ENCODE measurements at regions not wholly inside any gene's neighbourhood (a gene's known extent, or its start where the extent isn't known, plus 50 kb on each side); places are given as distances from the start of the nearest gene placed in this dataset.
"Not testable (repeated sequence)": the region's sequence is repeated elsewhere in the genome, so short reads cannot be mapped to it uniquely, and the experiment has no call there.

DNA sequence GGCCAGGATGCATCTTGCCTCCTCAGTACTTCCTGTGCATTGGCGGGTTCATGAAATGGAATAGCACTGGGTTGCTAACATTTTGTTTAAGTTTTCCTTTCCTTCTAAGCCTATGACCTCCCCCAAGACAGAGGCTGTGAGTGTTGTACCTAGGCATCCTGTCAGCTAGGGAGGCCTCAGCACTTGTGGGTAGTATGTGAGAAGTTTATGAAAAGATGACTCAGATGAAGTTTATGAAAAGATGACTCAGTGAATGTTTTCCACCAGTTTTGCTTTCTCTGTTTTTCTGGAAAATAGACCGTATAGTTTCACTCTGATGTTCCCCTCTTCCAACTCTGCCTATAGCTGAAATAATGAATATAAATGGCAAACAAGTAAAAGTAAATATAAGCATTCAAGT lies 412.9 kb downstream of the TMEM182 start:
- Histone ChIP-seq H3K9ac (ENCODE audit: low read depth, low read length) (no peak overlapping the region), H3K36me3 (ENCODE audit: insufficient read depth, low read depth, low read length) (no peaks in the 10 kb centered on the region), H3K9me3 (ENCODE audit: insufficient read depth, low read depth, low read length) (no peaks in the 10 kb centered on the region), H3K27me3 (ENCODE audit: insufficient read depth, low read length) (no peaks in the 10 kb centered on the region; the same call in 1 of the 2 replicates), H3K4me1 (ENCODE audit: insufficient read depth, low read length) (no peaks in the 10 kb centered on the region), H3K27ac (ENCODE audit: low read length) (no peak overlapping the region), H3K4me3 (ENCODE audit: low read length) (no peak overlapping the region)

DNA sequence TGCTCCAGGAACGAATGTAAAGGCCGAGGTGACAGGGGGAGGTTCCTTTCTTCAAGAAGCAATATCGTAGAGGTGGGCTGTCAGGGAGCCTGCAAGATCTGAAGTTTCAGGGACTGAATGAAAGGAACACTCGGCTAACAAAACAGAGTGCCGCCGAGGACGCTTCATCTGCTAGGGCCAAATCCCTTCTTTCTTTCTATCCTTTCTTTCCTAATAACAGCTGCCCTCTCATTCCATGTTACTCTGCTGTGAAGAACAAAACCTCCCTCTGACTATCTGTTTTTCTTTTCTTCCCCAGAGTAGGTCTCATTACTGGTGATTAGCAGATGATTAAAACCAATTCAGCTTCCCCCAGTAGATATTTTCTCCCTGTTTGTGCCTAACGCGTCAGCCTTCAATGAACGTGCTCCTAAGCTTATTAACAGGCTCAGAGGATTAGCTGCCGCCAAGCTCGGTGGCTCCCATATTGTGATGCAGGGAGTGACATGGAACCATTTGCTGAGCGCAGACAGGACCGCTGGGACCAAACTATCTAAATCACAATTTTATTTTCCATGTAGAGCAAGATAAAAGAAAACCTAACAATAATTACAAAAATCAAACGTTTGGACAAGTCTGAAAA lies 414.6 kb downstream of the TMEM182 start:
- Histone ChIP-seq H3K4me1 (ENCODE audit: insufficient read depth, low read length) (no peaks in the 10 kb centered on the region), H3K27me3 (ENCODE audit: insufficient read depth, low read length) (no peaks in the 10 kb centered on the region; the same call in 1 of the 2 replicates), H3K9ac (ENCODE audit: low read depth, low read length) (no peak overlapping the region), H3K36me3 (ENCODE audit: insufficient read depth, low read depth, low read length) (no peaks in the 10 kb centered on the region), H3K9me3 (ENCODE audit: insufficient read depth, low read depth, low read length) (no peaks in the 10 kb centered on the region), H3K4me3 (ENCODE audit: low read length) (no peak overlapping the region), H3K27ac (ENCODE audit: low read length) (no peak overlapping the region)

DNA sequence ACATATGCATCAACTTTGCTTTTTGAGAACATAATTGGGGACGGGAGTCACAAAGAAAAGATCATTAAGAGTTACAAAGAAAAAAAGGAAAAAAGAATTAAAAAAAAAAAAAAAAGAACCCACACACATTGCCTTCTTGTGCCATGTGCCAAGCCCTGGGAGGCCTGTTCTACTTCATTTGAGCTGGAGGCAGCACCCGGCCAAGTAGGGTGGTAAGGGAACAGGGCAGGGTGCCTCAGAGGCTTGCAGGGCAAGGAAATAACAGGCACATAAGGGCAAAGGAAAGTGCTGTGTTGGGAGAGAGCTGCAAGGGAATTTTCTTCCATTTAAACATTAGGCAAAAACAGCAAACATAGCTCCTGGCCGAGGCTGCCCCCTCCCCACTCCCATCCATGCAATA lies 418.0 kb downstream of the TMEM182 start:
- Histone ChIP-seq H3K27me3 (ENCODE audit: insufficient read depth, low read length) (no peaks in the 10 kb centered on the region; the same call in 1 of the 2 replicates), H3K4me1 (ENCODE audit: insufficient read depth, low read length) (no peaks in the 10 kb centered on the region), H3K36me3 (ENCODE audit: insufficient read depth, low read depth, low read length) (no peaks in the 10 kb centered on the region), H3K9me3 (ENCODE audit: insufficient read depth, low read depth, low read length) (no peaks in the 10 kb centered on the region), H3K9ac (ENCODE audit: low read depth, low read length) (no peak overlapping the region), H3K27ac (ENCODE audit: low read length) (no peak overlapping the region), H3K4me3 (ENCODE audit: low read length) (no peak overlapping the region)

DNA sequence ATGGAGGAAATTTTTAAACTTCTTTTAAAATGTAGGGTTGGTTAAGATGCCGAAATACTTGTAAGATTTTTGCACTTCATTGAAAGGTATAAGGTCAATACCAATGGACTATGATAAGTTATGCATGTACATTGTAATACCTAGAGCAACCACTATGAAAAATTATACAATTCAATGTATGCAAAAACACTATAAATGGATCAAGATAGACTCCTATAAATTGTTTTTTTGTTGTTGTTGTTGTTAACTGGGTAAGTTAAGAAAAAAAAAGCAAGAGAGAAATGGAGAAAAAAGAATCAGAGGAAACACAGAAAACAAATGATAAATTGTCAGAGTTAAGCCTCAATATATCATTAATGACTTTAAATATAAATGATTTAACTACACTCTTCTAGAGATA lies 421.2 kb downstream of the TMEM182 start:
- Histone ChIP-seq H3K27ac (ENCODE audit: low read length) (no peak overlapping the region), H3K9ac (ENCODE audit: low read depth, low read length) (no peak overlapping the region), H3K4me3 (ENCODE audit: low read length) (no peak overlapping the region), H3K9me3 (ENCODE audit: insufficient read depth, low read depth, low read length) (peaks cover 7% of the 10 kb centered on the region; the same call in 1 of the 2 replicates), H3K36me3 (ENCODE audit: insufficient read depth, low read depth, low read length) (no peaks in the 10 kb centered on the region), H3K4me1 (ENCODE audit: insufficient read depth, low read length) (no peaks in the 10 kb centered on the region), H3K27me3 (ENCODE audit: insufficient read depth, low read length) (no peaks in the 10 kb centered on the region; the same call in 1 of the 2 replicates)

DNA sequence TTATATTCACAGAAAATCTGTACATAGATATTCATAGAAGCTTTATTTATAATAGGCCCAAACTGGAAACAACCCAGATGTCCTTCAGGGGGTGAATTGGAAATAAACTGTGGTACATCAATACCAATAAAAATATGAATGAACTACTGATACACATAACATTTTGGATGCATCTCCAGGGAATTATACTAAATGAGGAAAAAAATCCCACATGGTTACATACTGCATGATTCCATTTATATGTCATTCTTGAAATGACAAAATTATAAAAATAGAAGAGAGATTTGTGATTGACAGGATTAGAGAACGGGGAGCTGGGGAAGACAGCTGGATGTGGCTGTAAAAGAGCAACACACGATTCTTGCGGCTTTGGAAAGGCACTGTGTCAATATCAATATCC lies 435.0 kb downstream of the TMEM182 start:
- Histone ChIP-seq H3K36me3 (ENCODE audit: insufficient read depth, low read depth, low read length) (no peaks in the 10 kb centered on the region), H3K4me3 (ENCODE audit: low read length) (no peak overlapping the region), H3K9me3 (ENCODE audit: insufficient read depth, low read depth, low read length) (no peaks in the 10 kb centered on the region), H3K9ac (ENCODE audit: low read depth, low read length) (no peak overlapping the region), H3K4me1 (ENCODE audit: insufficient read depth, low read length) (no peaks in the 10 kb centered on the region), H3K27ac (ENCODE audit: low read length) (no peak overlapping the region), H3K27me3 (ENCODE audit: insufficient read depth, low read length) (no peaks in the 10 kb centered on the region)

DNA sequence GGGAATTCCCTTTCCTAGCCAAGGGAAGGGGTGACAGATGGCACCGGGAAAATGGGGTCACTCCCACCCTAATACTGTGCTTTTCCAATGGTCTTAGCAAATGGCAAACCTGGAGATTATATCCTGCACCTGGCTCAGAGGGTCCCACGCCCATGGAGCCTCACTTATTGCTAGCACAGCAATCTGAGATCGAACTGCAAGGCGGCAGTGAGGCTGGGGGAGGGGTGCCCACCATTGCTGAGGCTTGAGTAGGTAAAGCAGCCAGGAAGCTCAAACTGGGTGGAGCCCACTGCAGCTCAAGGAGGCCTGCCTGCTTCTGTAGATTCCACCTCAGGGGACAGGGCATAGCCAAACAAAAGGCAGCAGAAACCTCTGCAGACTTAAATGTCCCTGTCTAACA lies 438.9 kb downstream of the TMEM182 start:
- H3K27me3 ChIP-seq (ENCODE audit: insufficient read depth, low read length); H3K4me3 ChIP-seq (ENCODE audit: low read length); H3K4me1 ChIP-seq (ENCODE audit: insufficient read depth, low read length); H3K36me3 ChIP-seq (ENCODE audit: insufficient read depth, low read depth, low read length); H3K9me3 ChIP-seq (ENCODE audit: insufficient read depth, low read depth, low read length); H3K9ac ChIP-seq (ENCODE audit: low read depth, low read length); H3K27ac ChIP-seq (ENCODE audit: low read length): not testable (repeated sequence)

DNA sequence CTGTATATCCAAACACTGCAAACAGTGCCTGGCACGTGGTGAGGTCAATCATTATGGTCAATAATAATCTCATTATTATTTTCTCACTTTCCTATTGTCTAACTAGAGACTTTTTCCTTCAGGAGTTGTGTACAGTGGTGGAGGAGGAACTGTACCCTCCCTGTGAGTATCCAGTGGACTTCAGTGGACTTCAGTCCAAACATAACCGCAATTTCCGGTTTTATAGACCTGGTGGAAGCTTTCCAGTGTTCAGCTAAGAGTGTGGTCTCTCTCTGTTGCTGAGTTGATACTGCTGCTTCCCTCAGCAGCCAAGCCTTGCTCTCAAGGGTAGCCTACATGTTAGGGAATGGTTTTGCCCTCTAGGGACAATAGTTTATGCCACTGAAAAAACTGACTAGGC lies 447.1 kb downstream of the TMEM182 start:
- Histone ChIP-seq H3K9ac (ENCODE audit: low read depth, low read length) (no peak overlapping the region), H3K27ac (ENCODE audit: low read length) (no peak overlapping the region), H3K27me3 (ENCODE audit: insufficient read depth, low read length) (no peaks in the 10 kb centered on the region), H3K9me3 (ENCODE audit: insufficient read depth, low read depth, low read length) (no peaks in the 10 kb centered on the region), H3K36me3 (ENCODE audit: insufficient read depth, low read depth, low read length) (no peaks in the 10 kb centered on the region), H3K4me3 (ENCODE audit: low read length) (no peak overlapping the region), H3K4me1 (ENCODE audit: insufficient read depth, low read length) (no peaks in the 10 kb centered on the region)

DNA sequence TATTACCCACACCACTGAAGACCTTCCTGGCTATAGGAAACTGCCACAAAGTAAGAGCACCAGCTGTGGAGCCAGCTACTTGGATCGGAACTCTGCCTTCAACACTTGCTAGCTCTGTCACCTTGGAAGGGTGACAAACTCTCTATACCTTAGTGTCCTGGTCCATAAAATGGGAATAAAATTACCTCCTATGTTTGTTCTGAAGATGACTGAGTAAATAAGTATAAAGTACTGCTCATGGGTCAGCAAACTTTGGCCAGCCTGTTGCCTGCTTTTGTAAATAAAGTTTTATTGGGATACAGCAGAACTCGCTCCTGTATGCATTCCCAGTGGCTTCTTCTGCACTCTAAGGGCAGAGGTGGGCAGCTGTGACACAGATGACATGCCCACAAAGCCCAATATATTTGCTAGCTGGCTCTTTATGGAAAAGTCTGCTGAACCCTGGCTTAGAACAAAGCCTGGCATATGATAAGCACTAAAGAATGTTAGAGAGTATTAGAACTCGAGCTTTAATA lies 451.3 kb downstream of the TMEM182 start:
- H3K36me3 ChIP-seq (ENCODE audit: insufficient read depth, low read depth, low read length), result no peaks in the 10 kb centered on the region
- no peaks in the 10 kb centered on the region for H3K9me3 ChIP-seq (ENCODE audit: insufficient read depth, low read depth, low read length)
- H3K4me3 ChIP-seq (ENCODE audit: low read length), result no peak overlapping the region
- no peak overlapping the region for H3K27ac ChIP-seq (ENCODE audit: low read length)
- no peaks in the 10 kb centered on the region for H3K27me3 ChIP-seq (ENCODE audit: insufficient read depth, low read length)
- H3K9ac ChIP-seq (ENCODE audit: low read depth, low read length), result no peak overlapping the region
- H3K4me1 ChIP-seq (ENCODE audit: insufficient read depth, low read length), result no peaks in the 10 kb centered on the region

DNA sequence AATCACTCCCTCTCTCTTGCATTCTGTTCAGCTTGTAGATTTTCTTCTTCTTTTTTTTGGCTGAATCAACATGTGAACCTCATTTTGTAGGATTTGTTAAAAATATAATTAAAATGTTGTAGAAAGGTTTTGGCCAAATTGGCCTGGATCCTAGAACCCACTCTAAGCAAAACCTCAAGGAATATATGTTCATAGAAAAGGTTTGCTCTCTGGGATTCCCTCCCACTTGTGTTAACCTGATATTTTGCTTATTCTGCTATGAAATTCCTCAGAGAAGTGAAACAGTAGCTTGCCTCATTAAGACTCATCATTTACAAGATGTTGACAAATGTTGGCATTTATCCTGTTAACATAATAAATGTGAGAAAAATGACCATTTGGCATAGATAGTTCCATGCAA lies 456.7 kb downstream of the TMEM182 start:
- no peak overlapping the region for H3K4me3 ChIP-seq (ENCODE audit: low read length)
- no peak overlapping the region for H3K27ac ChIP-seq (ENCODE audit: low read length)

DNA sequence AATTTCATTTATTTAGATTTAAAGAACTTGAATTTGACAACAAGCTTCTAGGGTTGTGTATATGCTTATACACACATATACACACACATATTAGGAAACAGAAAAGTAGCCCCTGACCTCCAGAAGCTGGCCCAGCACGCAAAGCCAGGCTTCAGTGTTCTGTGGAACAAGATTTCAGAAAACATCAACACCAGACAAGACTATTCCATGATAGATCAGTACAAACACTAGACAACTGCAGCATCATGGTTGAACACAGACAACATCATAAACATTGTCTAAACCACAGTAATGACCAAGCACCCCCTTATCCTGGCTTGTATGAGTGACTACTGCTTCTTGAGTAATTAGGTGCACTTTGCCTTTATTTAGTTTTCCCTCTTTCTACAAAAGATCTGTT lies 457.6 kb downstream of the TMEM182 start:
- H3K4me1 ChIP-seq (ENCODE audit: insufficient read depth, low read length), result no peaks in the 10 kb centered on the region
- H3K4me3 ChIP-seq (ENCODE audit: low read length), result no peak overlapping the region
- no peaks in the 10 kb centered on the region for H3K9me3 ChIP-seq (ENCODE audit: insufficient read depth, low read depth, low read length)
- H3K27ac ChIP-seq (ENCODE audit: low read length), result no peak overlapping the region
- H3K27me3 ChIP-seq (ENCODE audit: insufficient read depth, low read length), result no peaks in the 10 kb centered on the region
- no peaks in the 10 kb centered on the region for H3K36me3 ChIP-seq (ENCODE audit: insufficient read depth, low read depth, low read length)
- H3K9ac ChIP-seq (ENCODE audit: low read depth, low read length), result no peak overlapping the region

More for the DNA sequence above, 456.7 kb downstream of the TMEM182 start:
- no peak overlapping the region for H3K9ac ChIP-seq (ENCODE audit: low read depth, low read length)
- no peaks in the 10 kb centered on the region for H3K36me3 ChIP-seq (ENCODE audit: insufficient read depth, low read depth, low read length)
- H3K27me3 ChIP-seq (ENCODE audit: insufficient read depth, low read length), result no peaks in the 10 kb centered on the region
- no peaks in the 10 kb centered on the region for H3K4me1 ChIP-seq (ENCODE audit: insufficient read depth, low read length)
- no peaks in the 10 kb centered on the region for H3K9me3 ChIP-seq (ENCODE audit: insufficient read depth, low read depth, low read length)

DNA sequence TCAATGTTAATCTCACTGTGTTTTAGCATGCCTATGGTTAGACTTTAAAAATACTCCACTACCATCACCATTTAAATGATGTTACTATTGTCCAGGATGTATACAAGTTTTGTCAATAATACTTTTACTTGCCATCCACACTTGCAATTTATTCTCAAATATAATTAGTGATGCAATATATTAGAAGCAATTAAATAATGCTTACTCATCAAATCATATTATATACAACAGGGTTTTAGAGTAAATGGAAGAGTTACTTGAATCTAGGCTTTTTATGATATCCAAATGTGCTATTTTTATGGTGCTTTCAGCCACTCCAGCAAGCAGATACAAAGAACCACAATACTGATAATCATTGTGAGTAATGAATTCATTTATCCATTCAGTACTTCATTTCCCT lies 461.1 kb downstream of the TMEM182 start:
- Histone ChIP-seq H3K4me3 (ENCODE audit: low read length) (no peak overlapping the region), H3K27me3 (ENCODE audit: insufficient read depth, low read length) (no peaks in the 10 kb centered on the region), H3K9ac (ENCODE audit: low read depth, low read length) (no peak overlapping the region), H3K36me3 (ENCODE audit: insufficient read depth, low read depth, low read length) (no peaks in the 10 kb centered on the region), H3K4me1 (ENCODE audit: insufficient read depth, low read length) (no peaks in the 10 kb centered on the region), H3K27ac (ENCODE audit: low read length) (no peak overlapping the region), H3K9me3 (ENCODE audit: insufficient read depth, low read depth, low read length) (no peaks in the 10 kb centered on the region)

DNA sequence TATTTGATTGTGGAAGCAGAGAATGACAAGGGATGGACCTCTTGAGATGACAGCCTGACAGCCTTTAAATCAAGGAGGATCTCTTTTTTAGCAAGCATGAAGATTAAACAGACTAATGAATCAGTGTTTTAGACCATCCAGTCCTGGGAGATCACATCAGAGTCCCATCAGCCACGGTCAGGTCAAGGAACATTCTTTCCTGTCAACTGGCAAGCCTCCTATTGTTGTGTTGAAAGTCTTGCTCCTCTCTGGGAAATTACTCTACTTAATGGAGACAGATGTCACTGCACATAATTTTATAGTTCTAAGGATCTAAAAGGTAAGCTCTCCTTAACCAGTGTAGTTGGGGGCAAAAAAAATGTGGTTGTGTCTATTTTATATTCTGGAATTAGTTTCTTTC lies 469.0 kb downstream of the TMEM182 start:
- H3K36me3 ChIP-seq (ENCODE audit: insufficient read depth, low read depth, low read length), result no peaks in the 10 kb centered on the region
- H3K9ac ChIP-seq (ENCODE audit: low read depth, low read length), result no peak overlapping the region
- H3K9me3 ChIP-seq (ENCODE audit: insufficient read depth, low read depth, low read length), result no peaks in the 10 kb centered on the region
- no peak overlapping the region for H3K27ac ChIP-seq (ENCODE audit: low read length)
- no peaks in the 10 kb centered on the region for H3K4me1 ChIP-seq (ENCODE audit: insufficient read depth, low read length)
- H3K4me3 ChIP-seq (ENCODE audit: low read length), result no peak overlapping the region
- no peaks in the 10 kb centered on the region for H3K27me3 ChIP-seq (ENCODE audit: insufficient read depth, low read length)
